ENCODE measurements at regions not wholly inside any gene's neighbourhood (a gene's known extent, or its start where the extent isn't known, plus 50 kb on each side); places are given as distances from the start of the nearest gene placed in this dataset.

DNA sequence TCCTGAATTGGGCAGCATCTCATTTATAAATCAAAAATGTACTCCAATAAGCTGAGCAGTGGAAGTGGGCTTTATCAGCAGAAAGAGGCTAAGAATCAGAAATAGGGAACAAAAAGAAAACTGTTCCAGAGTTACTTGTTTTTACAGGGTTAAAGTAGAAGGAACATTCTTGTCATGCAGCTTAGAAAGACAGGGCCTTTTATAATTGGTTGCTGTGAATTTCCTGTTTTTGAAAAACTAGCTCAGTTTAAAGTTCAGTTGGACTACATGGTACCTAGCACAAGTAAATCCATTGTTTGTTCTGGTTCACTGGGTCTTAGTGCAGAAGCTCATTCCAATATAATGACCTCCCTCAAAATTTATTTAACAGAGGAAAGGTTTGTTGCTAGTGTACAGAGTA, 200.8 kb downstream of the GRIA2 start:
- H3K4me1 Mint-ChIP-seq (ENCODE audit: low read depth) = no peaks in the 10 kb centered on the region
- DNase-seq (no peak), ATAC-seq (ENCODE audit: poor library complexity) (no peak)
- Histone ChIP-seq H3K4me3 (ENCODE audit: low read length) (no peak overlapping the region), H3K27ac (ENCODE audit: low read depth in 1 of 2, low read length in 2 of 2) (no peak overlapping the region), H3K27me3 (ENCODE audit: control insufficient read depth in 1 of 2, insufficient read depth in 2 of 2, low read length in 2 of 2) (no peaks in the 10 kb centered on the region), H3K9me3 (ENCODE audit: control insufficient read depth in 1 of 2, insufficient read depth in 1 of 2, low read length in 2 of 2) (peaks cover 0 to 8% of the 10 kb centered on the region in 2 experiments), H3K36me3 (ENCODE audit: insufficient read depth, low read length) (no peaks in the 10 kb centered on the region), H3K4me1 (ENCODE audit: insufficient read depth, low read length) (no peaks in the 10 kb centered on the region)
- intact Hi-C loops (cut with DNase I, micrococcal nuclease) = no loop called here
- H3K9me3 Mint-ChIP-seq = peaks cover 8% of the 10 kb centered on the region
- ChIA-PET POLR2A (no interaction called here), CTCF (no interaction called here)
- no peaks in the 10 kb centered on the region for H3K36me3 Mint-ChIP-seq (ENCODE audit: low read depth)
- H3K27ac Mint-ChIP-seq = no peak overlapping the region
- no peaks in the 10 kb centered on the region for H3K27me3 Mint-ChIP-seq
- TF ChIP-seq, protein P1, sequence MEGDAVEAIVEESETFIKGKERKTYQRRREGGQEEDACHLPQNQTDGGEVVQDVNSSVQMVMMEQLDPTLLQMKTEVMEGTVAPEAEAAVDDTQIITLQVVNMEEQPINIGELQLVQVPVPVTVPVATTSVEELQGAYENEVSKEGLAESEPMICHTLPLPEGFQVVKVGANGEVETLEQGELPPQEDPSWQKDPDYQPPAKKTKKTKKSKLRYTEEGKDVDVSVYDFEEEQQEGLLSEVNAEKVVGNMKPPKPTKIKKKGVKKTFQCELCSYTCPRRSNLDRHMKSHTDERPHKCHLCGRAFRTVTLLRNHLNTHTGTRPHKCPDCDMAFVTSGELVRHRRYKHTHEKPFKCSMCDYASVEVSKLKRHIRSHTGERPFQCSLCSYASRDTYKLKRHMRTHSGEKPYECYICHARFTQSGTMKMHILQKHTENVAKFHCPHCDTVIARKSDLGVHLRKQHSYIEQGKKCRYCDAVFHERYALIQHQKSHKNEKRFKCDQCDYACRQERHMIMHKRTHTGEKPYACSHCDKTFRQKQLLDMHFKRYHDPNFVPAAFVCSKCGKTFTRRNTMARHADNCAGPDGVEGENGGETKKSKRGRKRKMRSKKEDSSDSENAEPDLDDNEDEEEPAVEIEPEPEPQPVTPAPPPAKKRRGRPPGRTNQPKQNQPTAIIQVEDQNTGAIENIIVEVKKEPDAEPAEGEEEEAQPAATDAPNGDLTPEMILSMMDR (IDR thresholded peaks at IDR 0.05) = no peak
- H3K4me3 Mint-ChIP-seq = no peak overlapping the region
